ENCODE measurements at regions not wholly inside any gene's neighbourhood (a gene's known extent, or its start where the extent isn't known, plus 50 kb on each side); places are given as distances from the start of the nearest gene placed in this dataset.

DNA sequence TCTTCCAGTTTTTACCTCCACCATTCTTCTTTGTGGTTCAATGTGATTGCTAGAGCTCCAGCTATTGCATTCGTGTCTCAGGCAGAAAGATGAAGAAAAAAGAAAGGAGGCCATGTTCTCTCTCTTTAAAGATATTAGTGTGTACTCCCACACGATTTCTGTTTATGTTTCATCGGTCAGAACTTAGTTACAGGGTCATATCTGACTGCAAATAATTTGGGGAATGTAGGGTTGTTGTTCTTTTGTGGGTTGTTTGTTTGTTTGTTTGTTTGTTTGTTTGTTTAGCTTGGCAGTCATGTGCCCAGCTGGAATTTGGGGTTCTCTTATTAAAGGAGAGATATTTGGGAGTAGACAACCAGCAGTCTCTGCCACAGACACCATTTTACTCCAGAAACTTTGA is 53.6 kb upstream of the PIK3CG start:
- no peak for TF ChIP-seq EZH2 (IDR thresholded peaks at IDR 0.05; ENCODE audit: borderline replicate concordance, insufficient read depth, low read depth, low read length, poor library complexity, severe bottlenecking)
- TF ChIP-seq CTCF (IDR thresholded peaks at IDR 0.05): no peak
